GM21515 (cell line): ENCODE measurements at regions not wholly inside any gene's neighbourhood (a gene's known extent, or its start where the extent isn't known, plus 50 kb on each side); places are given as distances from the start of the nearest gene placed in this dataset.
A peak's percentile ranks its signal among the peaks of the same experiment; 100 is the strongest.
"Not testable (repeated sequence)": the region's sequence is repeated elsewhere in the genome, so short reads cannot be mapped to it uniquely, and the experiment has no call there.

Source experiments
- ATAC-seq: cut with Tn5 transposase; IDR thresholded peaks from one replicate; pipeline ENCODE4 v1.9.1; 2021; ENCODE audit not compliant: unreplicated experiment

DNA sequence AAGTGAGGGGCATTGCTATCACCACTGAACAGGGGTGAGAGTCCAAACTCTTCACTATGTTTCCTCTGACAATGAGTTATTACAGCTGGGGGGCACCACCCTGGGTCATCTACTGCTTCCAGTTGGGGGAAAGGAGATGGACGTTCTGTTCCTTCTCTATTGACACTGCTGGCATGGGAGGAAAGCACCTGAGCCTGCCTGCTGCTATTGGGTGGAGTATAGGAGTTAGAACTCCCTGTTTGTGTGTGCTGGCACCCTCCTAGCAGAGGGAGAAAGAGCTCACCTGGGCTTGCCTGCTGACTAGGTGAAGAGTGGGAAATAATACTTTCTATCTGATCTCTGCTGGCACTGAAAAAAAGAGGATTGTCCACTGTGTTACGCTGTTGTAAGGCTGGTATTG is 163.8 kb downstream of the MSN start:
- ATAC-seq, result no peak

GRCh38 chrX:65828599-65828998 is 161.1 kb downstream of the MSN start:
- no peak for ATAC-seq

GRCh38 chrX:65825226-65825625 is 157.8 kb downstream of the MSN start:
- not testable (repeated sequence) for ATAC-seq

DNA sequence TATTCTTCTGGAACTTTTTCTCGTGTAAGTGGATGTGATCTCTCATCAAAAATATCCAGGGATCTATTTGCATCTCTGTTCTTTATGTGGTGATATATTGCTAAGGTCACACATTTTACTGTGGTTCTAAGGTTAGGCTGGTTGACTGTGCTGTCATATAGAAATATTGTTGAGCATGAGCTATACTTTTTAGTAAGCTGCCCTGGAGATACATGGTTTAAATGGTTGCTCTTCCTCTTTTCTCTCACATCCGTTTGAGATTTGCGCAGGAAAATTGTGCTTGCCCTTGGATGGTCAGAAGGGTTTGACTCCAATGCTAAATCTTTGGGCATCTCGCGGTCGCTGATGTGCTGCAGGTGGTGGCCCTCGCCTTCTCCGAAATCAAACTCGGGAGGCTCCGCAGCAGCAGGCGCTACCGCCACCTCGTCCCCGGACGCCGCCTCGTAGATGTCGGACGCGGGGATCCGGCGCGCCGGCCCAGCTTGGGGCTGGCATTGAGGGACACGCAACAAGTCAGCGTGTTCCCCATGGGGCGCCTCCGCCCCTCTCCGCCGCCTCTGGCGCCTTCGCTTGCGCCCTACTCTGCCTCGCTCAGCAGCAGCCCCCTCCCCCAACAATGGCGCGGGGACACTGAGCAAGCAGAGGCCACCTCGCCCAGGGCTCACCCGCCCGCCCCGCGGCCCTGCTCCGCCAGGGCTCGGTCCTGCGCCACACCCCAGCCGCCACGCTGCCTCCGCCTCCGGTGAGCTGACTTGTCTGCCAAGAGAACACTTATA is 154.5 kb downstream of the MSN start:
- peak; percentile 61 for ATAC-seq

- not testable (repeated sequence) for ATAC-seq
Observed at GRCh38 chrX:65819983-65820382, 152.5 kb downstream of the MSN start.

- ATAC-seq, result no peak
Observed at GRCh38 chrX:65813245-65813644, 145.8 kb downstream of the MSN start.

DNA sequence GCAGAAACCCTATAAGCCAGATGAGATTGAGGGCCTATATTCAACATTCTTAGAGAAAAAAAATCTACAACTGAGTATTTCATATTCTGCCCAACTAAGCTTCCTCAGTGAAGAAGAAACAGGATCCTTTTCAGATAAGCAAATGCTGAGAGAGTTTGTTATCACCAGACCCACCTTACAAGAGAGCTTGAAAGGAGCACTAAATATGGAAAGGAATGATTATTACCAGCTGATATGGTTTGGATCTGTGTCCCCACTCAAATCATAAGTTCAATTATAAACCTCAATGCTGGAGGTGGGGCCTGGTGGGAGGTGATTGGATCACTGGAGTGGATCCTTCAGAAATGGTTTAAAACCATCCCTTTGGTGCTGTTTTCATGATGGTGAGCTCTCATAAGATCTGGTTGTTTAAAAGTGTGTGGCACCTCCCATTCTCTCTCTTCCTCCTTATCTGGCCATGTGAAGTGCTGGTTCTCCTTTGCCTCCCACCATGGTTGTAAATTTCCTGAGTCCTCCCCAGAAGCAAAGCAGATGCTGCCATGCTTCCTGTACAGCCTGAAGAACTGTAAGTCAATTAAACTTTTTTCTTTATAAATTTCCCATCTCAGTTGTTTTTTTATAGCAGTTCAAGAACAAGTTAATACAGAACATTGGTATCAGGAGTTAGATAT is 144.2 kb downstream of the MSN start:
- no peak for ATAC-seq
